ENCODE measurements at regions not wholly inside any gene's neighbourhood (a gene's known extent, or its start where the extent isn't known, plus 50 kb on each side); places are given as distances from the start of the nearest gene placed in this dataset.

DNA sequence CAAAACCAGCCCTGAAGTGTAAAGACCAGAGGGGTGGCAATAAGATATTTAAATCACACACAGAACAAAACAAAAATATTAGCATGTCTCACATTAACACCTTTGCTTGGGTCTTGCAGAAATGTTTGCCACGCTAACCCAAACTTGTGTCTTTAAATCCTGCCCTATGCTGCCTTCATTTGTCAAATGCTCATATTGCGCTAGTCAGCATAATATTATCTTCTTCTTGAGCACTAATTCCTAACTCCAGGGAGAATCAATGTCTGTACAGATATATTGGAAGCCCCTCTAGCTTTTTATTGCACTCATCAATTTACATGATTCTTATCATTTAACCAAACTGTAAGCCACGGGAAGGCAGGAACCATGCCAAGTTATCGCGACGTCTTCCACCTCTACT, 614.8 kb upstream of the SOX9 start:
- TF ChIP-seq, protein P1, sequence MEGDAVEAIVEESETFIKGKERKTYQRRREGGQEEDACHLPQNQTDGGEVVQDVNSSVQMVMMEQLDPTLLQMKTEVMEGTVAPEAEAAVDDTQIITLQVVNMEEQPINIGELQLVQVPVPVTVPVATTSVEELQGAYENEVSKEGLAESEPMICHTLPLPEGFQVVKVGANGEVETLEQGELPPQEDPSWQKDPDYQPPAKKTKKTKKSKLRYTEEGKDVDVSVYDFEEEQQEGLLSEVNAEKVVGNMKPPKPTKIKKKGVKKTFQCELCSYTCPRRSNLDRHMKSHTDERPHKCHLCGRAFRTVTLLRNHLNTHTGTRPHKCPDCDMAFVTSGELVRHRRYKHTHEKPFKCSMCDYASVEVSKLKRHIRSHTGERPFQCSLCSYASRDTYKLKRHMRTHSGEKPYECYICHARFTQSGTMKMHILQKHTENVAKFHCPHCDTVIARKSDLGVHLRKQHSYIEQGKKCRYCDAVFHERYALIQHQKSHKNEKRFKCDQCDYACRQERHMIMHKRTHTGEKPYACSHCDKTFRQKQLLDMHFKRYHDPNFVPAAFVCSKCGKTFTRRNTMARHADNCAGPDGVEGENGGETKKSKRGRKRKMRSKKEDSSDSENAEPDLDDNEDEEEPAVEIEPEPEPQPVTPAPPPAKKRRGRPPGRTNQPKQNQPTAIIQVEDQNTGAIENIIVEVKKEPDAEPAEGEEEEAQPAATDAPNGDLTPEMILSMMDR (optimal IDR thresholded peaks at IDR 0.05 in 1 of 3, IDR thresholded peaks at IDR 0.05 in 1 of 3, conservative IDR thresholded peaks at IDR 0.05 in 1 of 3; ENCODE audit: extremely low read depth in 1 of 3, insufficient read depth in 2 of 3, low read length in 3 of 3): no peak
- no peak for TF ChIP-seq EZH2 (IDR thresholded peaks at IDR 0.05; ENCODE audit: low read length)

All from keratinocyte (primary cell).